ENCODE measurements at regions not wholly inside any gene's neighbourhood (a gene's known extent, or its start where the extent isn't known, plus 50 kb on each side); places are given as distances from the start of the nearest gene placed in this dataset.

DNA sequence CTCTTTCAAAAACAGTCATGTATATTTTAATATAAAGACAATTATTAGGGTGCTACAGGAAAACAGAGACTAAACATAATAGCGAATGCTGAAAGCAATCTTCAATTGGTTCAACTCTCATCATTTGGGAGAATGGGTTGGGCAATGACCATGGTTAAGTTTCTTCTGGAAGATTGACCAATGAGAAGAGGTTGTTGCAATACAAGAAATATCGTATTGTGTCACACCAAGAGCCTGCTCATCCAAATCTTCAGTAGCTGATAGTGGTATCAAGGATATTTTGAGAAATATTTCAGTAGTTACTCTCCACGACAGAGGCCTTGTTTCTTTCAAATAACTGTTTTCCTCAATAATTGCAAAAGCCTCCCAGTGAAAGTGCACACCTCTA lies 83.0 kb upstream of the FNDC3A start:
- no peak for DNase-seq

DNA sequence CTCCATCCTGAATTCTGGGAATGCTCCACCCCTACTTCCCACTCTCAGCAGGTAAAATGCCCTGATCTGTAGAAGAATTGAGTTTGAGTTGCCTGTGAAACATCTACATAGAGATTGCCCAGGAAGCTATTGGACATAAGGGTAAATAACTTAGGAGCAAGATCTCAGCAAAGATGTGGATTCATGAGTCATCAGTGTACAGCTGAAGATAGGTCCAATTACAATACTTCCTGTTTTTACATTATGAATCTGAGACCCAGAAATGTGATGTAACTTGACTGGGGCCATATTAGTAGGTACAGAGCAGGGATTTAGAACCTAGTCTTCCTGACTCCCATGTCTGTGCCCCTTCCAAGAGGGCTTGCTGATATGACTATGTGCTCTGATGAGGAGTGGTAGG lies 79.4 kb upstream of the FNDC3A start:
- no peak for DNase-seq

DNA sequence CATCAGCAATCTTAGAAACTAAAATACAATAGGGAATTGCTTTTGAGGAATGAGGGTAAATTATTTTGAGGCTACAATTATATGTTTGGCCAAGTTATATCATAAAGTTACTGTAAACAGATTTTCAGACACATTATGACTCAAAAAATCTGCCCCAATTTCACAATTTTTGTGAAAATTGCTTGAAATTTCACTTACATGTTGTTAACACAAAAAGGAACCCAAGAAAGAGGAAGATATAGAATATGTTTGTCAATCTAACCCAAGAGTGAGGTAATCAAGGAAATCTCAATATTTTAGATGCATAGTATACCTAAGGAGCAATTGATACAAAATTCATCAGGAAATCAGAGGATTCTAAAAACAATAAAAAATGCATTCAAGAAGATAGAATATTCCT lies 73.9 kb upstream of the FNDC3A start:
- no peak for DNase-seq

DNA sequence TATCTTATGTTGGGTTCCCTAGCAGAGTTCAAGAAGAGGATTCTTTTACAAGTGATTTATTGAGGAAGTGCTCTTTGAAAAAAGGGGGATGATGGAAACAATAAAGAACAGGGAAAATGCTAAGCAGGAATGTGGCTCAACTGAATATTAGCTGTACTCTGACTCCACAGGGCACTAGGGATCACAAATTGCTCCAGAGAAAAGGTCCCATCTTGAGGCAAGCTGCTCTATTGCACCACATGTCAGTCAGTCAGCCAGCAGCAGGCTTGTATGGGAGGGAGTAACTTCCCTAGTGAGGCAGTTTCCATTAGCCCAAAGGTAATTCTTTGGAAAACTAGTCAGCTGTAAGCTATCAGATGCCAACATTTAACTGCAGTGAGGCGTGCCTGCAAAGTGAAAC lies 73.3 kb upstream of the FNDC3A start:
- no peak for DNase-seq

DNA sequence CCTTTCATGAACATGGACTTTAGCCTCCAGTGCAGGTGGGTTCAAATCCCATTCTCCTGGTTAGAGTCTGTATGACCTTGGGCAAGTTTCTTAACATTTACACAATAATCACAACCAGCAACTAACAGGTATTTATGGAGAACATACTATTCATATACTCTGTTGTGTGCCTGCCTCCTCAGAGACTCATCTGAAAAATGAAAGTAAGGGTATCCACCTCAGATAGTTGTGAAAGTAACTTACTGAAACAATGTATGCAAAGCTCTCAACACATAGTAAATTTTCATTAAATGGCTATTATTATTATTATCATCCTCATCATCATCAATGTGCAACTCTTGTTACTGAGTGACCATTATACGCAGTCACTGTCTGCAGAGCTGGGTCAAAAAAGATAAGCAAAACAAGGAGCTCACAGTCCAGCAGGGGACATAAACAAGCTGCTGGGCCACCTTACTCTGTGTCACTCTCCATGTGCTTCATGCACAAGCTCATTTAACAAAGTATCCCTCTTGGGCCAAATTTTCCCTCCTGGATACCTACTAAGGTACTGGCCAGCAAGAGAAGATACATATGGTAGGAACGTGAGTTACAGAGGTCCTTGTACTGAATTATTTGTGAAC lies 70.9 kb upstream of the FNDC3A start:
- no peak for DNase-seq

DNA sequence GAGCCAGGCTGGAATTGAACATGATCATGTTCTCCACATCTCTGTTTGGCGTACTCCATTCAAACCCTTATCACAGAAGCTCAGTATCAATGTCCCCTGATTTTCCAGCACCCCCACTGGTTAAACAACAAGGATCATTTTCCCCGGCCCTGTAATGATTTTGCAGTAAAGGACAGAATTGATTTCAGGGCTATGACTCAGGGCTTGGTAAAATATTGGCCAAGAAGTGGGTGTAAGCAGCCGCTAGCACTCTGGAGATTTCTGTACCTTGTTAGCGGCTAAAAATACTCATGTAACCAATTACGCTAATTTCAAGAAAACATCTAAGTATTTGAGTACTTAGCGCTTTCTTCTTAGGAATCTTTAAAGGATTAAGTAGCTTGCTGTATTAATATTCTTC lies 69.5 kb upstream of the FNDC3A start:
- DNase-seq = no peak

DNA sequence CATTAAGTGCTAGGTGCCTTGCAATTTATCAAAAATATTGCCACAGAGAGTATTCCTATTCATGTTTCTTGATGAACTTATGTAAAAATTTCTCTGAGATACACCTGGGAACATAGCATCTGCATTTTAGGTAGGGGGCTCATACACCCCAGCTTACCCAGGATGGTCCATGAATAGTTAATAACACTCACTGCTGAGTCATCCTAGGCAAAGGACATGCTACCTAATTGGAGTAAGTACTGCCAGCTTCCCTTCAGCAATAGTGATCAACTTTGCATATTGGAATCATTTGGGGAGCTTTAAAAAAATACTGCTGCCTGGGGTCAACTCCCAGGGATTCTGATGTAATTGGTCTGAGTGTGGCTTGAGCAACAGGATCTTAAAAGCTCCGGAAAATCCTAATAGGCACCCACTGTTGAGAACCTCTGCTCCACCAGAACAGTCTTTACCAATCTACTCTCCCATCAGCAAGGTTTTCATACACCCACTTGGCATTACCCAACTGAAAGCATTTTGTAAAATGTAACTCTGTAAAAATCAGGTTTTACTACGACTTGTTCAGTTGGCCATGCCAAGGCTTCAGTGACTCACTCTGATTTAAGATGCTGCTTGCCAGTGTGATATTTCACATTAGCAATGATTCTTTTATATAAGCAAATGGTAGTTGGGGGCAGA lies 67.2 kb upstream of the FNDC3A start:
- DNase-seq = no peak

DNA sequence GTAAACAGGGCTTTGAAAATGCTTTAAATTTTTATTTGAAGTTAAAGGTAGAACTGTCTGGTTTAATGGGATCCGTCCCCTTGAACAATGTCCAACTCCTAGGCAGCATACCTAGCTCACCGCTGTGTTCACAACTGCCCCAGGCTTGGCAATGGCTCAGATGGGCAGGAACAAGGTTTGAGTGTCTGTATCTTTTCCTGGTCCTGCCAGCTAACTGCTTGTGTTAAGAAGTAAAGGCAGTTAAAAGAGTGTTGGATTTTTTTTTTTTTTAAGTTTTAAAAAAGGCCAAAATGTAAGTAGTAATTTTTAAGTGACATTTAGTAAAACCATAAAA lies 66.7 kb upstream of the FNDC3A start:
- no peak for DNase-seq

DNA sequence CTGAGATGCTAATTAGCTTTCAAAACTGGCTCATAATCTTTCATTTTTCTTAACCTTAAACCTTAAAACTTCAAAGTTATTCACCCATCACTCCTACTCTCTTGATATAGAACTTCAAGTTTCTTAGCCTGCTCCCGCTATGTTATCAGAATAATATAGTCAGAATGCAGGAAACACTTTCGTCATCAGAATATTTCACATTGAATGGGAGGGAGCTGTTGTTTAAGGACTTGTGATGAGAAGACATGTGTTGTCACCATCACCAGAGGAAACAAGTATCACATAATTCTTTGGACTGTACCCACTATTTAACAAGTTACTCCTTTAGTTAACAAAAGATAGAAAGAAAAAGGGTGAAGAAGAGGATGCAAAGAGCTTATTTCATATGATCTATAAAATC lies 65.0 kb upstream of the FNDC3A start:
- DNase-seq = no peak

DNA sequence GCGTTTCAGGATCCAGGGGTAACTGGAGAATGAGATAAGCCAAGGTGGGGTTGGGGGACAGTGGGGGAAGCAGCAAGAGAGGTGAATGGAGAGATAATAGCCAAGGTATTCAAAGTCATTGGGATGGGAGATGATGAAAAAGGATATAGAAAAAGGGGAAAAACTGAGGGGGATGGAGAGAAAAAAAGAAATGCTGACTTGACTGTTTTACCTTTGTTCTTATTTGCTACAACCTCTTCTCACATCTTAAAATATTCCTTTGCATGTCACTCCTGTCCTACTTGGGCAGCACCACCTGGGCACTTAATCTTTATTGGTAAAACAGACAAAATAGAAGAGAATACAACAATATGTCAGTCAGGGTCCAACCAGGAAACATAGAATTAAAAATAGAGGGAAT lies 56.0 kb upstream of the FNDC3A start:
- no peak for DNase-seq

DNA sequence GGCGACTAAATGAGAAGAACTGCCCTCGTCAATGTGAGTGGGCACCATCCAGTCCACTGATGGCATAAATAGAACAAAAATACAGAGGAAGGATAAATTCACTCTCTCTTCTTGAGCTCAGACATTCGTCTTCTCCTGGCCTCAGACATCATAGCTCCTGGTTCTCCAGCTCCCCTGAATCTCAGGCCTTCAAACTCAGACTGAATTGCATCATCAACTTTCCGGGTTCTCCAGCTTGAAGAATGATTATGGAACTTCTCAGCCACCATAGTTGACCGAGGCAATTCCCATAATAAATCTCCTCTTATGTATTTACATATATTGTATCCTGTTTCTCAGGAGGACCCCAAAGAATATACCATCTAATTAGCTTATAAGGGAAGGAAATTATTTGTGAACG lies 55.0 kb upstream of the FNDC3A start:
- no peak for DNase-seq

DNA sequence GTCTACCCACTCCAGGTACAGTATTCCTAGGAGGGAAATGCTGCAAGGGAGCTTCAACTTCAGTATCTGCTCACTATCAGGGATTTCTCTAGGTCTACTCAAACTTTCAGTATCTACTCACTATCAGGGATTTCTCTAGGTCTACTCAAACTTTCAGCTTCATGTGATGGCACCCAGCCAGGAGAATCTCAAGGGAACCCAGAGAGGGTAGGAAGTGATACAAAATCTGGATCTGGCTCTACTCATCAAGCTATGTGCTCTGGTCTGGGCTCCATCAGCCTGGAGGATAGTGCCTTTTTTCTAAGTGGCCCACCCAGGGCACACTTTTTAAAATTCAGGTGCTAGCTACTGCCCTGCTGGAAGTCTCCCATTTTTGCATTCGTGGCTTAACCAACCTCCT lies 52.3 kb upstream of the FNDC3A start:
- DNase-seq = no peak

DNA sequence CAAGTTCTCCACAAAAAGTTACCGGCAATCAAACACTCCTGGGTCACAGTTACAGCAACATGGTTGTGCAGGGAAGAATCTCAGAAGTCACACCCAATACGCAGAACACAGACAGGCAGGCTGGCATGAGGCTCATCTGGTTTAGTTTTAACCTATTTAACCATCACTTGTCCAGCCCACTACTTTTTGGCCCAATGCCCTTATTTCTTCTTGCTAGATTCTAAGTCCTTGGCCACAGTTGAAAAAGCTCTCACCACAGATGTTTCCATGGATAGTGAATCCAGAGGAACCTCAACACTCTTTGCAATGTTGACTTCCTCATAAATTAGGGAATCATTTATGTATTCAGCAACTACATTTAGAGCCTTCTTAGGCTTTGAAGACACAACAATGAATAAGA lies 50.7 kb upstream of the FNDC3A start:
- DNase-seq = no peak
